Activated CD8-positive, alpha-beta memory T cell treated with anti-CD3 and anti-CD28 coated beads for 4 hours (primary cell): ENCODE measurements at regions not wholly inside any gene's neighbourhood (a gene's known extent, or its start where the extent isn't known, plus 50 kb on each side); places are given as distances from the start of the nearest gene placed in this dataset.
"Not testable (repeated sequence)": the region's sequence is repeated elsewhere in the genome, so short reads cannot be mapped to it uniquely, and the experiment has no call there.

Experiments used
- DNase-seq, 2 donors: peaks; one replicate each; pipeline ENCODE4 v3.0.0-alpha.2; 2020; ENCODE audit warnings: low read depth in 2 of 2

DNA sequence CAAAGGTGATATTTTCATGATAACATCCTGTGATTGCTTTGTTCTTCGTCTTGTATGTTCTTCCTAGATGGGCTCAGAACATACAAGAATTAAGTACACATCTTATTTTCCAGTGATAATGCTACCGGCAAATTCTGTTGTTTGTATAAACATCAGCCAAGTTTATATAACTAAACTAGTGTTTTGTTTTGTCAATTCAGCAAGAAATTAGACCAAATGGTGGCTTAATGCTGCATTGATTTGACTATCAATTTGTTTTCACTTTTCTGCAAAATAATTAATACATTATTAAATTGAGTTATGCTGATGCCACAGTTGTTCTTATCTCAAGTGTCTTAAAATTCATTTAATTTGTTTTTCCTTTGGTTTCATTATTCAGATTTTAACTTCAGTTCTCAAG, 177.7 kb downstream of the OR4F29 start:
- not testable (repeated sequence) for DNase-seq

DNA sequence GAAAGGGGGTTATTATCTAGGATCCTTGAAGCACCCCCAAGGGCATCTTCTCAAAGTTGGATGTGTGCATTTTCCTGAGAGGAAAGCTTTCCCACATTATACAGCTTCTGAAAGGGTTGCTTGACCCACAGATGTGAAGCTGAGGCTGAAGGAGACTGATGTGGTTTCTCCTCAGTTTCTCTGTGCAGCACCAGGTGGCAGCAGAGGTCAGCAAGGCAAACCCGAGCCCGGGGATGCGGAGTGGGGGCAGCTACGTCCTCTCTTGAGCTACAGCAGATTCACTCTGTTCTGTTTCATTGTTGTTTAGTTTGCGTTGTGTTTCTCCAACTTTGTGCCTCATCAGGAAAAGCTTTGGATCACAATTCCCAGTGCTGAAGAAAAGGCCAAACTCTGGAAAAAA, 183.7 kb downstream of the OR4F29 start:
- DNase-seq: peak; percentile 27 to 38
